HCT116 (cell line): ENCODE measurements at regions not wholly inside any gene's neighbourhood (a gene's known extent, or its start where the extent isn't known, plus 50 kb on each side); places are given as distances from the start of the nearest gene placed in this dataset.

Experiments used
- ATAC-seq: fragments of 200-7000 bp; cut with Tn5 transposase; 2 replicates; pipeline ENCODE4 v1.9.1; 2020; ENCODE audit warnings: mild to moderate bottlenecking, moderate library complexity
- BruUV-seq: library from RNA; stranded (reverse); fragments of 400-500 nt; replicated peaks from 2 replicates; lab custom pipeline; 2021; lab: Mats Ljungman, UMichigan
- CTCF ChIA-PET: fragments of 300-600 bp; sonication (Branson Sonifier 250); formaldehyde crosslinking; loops from one replicate; lab custom pipeline; 2021; ENCODE audit warnings: antibody characterized with exemption; lab: Charles Lee
- POLR2A ChIA-PET: fragments of 300-600, 350-600 bp; sonication (Branson Sonifier 250); formaldehyde crosslinking; loops from one replicate; lab custom pipeline; 2021; ENCODE audit warnings: antibody characterized with exemption; lab: Charles Lee
- RAD21 ChIA-PET, 2 experiments: fragments of 300-600 bp; sonication (Branson Sonifier 250); formaldehyde crosslinking; loops; one replicate each; lab custom pipeline; 2023; ENCODE audit warnings: low total read pairs in 2 of 2; ENCODE audit not compliant: uncharacterized antibody in 2 of 2, unreplicated experiment in 2 of 2, low non-redundant PET in 1 of 2; lab: Charles Lee
- DNase-seq: peaks from one replicate; pipeline ENCODE4 v3.0.0-alpha.2; 2010; ENCODE audit warnings: low read depth, low spot score
- H2AFZ ChIP-seq: fragments of 200-600 bp; shearing (Covaris generic), sonication (generic); 2 replicates; pipeline ENCODE4 v1.6.1; 2017; ENCODE audit warnings: low read depth, mixed run types, mixed read lengths, antibody characterized with exemption, low read length; ENCODE audit not compliant: poor library complexity, severe bottlenecking
- H3K27ac ChIP-seq: 2 replicates; pipeline ENCODE4 v1.5.1; 2012; ENCODE audit warnings: low read depth, low read length
- H3K27me3 ChIP-seq: fragments of 200-600 bp; sonication (generic); 2 replicates; pipeline ENCODE4 v1.6.1; 2016; ENCODE audit warnings: mixed run types, low read length, mixed read lengths; ENCODE audit not compliant: insufficient read depth
- H3K36me3 ChIP-seq, 2 experiments: fragments of 200-500 bp in 1 of 2; fragments of 200-600 bp in 1 of 2; sonication (Bioruptor generic) in 1 of 2; sonication (generic) in 1 of 2; 2 replicates each; pipeline versions ENCODE4 v1.5.1 to v1.6.1; 2014 to 2016; ENCODE audit warnings: low read length in 2 of 2, inconsistent platforms in 1 of 2, mixed read lengths in 1 of 2, mixed run types in 1 of 2; ENCODE audit not compliant: insufficient read depth in 2 of 2, control insufficient read depth in 1 of 2
- H3K4me1 ChIP-seq, 2 experiments: fragments of 200-600 bp in 1 of 2; sonication (generic) in 1 of 2; 2 replicates each; pipeline versions ENCODE4 v1.5.1 to v1.6.1; 2012 to 2017; ENCODE audit warnings: low read length in 2 of 2, inconsistent platforms in 1 of 2, mild to moderate bottlenecking in 1 of 2, mixed read lengths in 1 of 2, mixed run types in 1 of 2, moderate library complexity in 1 of 2; ENCODE audit not compliant: insufficient read depth in 2 of 2, control insufficient read depth in 1 of 2
- H3K4me2 ChIP-seq: fragments of 200-600 bp; sonication (generic); 2 replicates; pipeline ENCODE4 v1.6.1; 2017; ENCODE audit warnings: mixed run types, low read length, mixed read lengths
- H3K4me3 ChIP-seq, 2 experiments: fragments of 200-600 bp in 1 of 2; sonication (generic) in 1 of 2; replicated peaks in 1 of 2; 2 replicates each; pipeline ENCODE4 v1.5.1; 2011 to 2016; ENCODE audit warnings: low read length in 2 of 2, control low read depth in 1 of 2, low read depth in 1 of 2, mild to moderate bottlenecking in 1 of 2, mixed read lengths in 1 of 2, mixed run types in 1 of 2
- H3K79me2 ChIP-seq: fragments of 200-600 bp; sonication (generic); 2 replicates; pipeline ENCODE4 v1.6.1; 2017; ENCODE audit warnings: mild to moderate bottlenecking, mixed run types, low read length, moderate library complexity, mixed read lengths; ENCODE audit not compliant: insufficient read depth
- H3K9ac ChIP-seq: fragments of 200-600 bp; sonication (generic); 2 replicates; pipeline ENCODE4 v1.6.1; 2016; ENCODE audit warnings: low read length, mixed read lengths
- H3K9me2 ChIP-seq: fragments of 200-600 bp; sonication (generic), shearing (Covaris generic); 2 replicates; pipeline ENCODE4 v1.6.1; 2017; ENCODE audit warnings: mixed run types, mild to moderate bottlenecking, moderate library complexity; ENCODE audit not compliant: insufficient read depth
- H3K9me3 ChIP-seq, 2 experiments: fragments of 200-500 bp in 1 of 2; fragments of 200-600 bp in 1 of 2; sonication (Bioruptor generic) in 1 of 2; sonication (generic) in 1 of 2; 2 replicates each; pipeline ENCODE4 v1.6.1; 2014 to 2017; ENCODE audit warnings: low read length in 2 of 2, mixed read lengths in 2 of 2, inconsistent platforms in 1 of 2, low read depth in 1 of 2, mild to moderate bottlenecking in 1 of 2, mixed run types in 1 of 2, moderate library complexity in 1 of 2; ENCODE audit not compliant: control insufficient read depth in 1 of 2, insufficient read depth in 1 of 2
- H4K20me1 ChIP-seq: fragments of 200-600 bp; sonication (generic), shearing (Covaris generic); 2 replicates; pipeline ENCODE4 v1.6.1; 2017; ENCODE audit warnings: mixed run types, mild to moderate bottlenecking, moderate library complexity; ENCODE audit not compliant: insufficient read depth
- EGR1 ChIP-seq: IDR thresholded peaks from 2 replicates; pipeline ENCODE4 v1.6.1; 2012; ENCODE audit warnings: low read depth
- FOSL1 ChIP-seq: IDR thresholded peaks from 2 replicates; pipeline ENCODE4 v1.6.1; 2012; ENCODE audit warnings: low read depth
- MAX ChIP-seq: IDR thresholded peaks from 2 replicates; pipeline ENCODE4 v1.6.1; 2012
- REST ChIP-seq: IDR thresholded peaks from 2 replicates; pipeline ENCODE4 v1.6.1; 2012; ENCODE audit warnings: low read depth
- SRF ChIP-seq: IDR thresholded peaks from 2 replicates; pipeline ENCODE4 v1.6.1; 2012; ENCODE audit warnings: low read depth
- YY1 ChIP-seq: IDR thresholded peaks from 2 replicates; pipeline ENCODE4 v1.6.1; 2011; ENCODE audit warnings: low read length, low read depth, moderate library complexity, mild to moderate bottlenecking; ENCODE audit not compliant: insufficient replicate concordance; ENCODE audit errors: extremely low read depth
- ZBTB33 ChIP-seq: IDR thresholded peaks from 2 replicates; pipeline ENCODE4 v1.6.1; 2011; ENCODE audit warnings: mild to moderate bottlenecking, low read length, moderate library complexity; ENCODE audit not compliant: insufficient replicate concordance; ENCODE audit errors: extremely low read depth
- ZFX ChIP-seq: fragments of 450-650 bp; IDR thresholded peaks from 2 replicates; pipeline ENCODE4 v1.6.1; 2017
- ZNF274 ChIP-seq: fragments of 200-500 bp; sonication (Bioruptor generic); IDR thresholded peaks from 2 replicates; pipeline ENCODE4 v1.6.1; 2014; ENCODE audit warnings: mild to moderate bottlenecking, low read depth, low read length, inconsistent platforms
- intact Hi-C: fragments of 100-400 bp; cut with micrococcal nuclease; formaldehyde crosslinking; loops from 2 replicates; pipeline ENCODE4 v1.10.0; 2022

- Histone ChIP-seq H3K9me2 (no peaks in the 10 kb centered on the region), H3K4me3 (no peak overlapping the region), H3K4me2 (no peak overlapping the region), H3K9me3 (no peaks in the 10 kb centered on the region), H3K79me2 (no peaks in the 10 kb centered on the region), H2AFZ (no peak overlapping the region), H3K27me3 (no peaks in the 10 kb centered on the region), H3K9ac (no peak overlapping the region), H3K27ac (no peak overlapping the region), H3K4me1 (peaks cover 0 to 28% of the 10 kb centered on the region in 2 experiments; a peak in 2 of 4 replicates), H4K20me1 (no peaks in the 10 kb centered on the region), H3K36me3 (no peaks in the 10 kb centered on the region)
- intact Hi-C loops, result no loop called here
- no TSS peak for BruUV-seq
- RAD21 ChIA-PET, result no interaction called here
- TF ChIP-seq ZNF274, result no peak
- TF ChIP-seq ZFX, result no peak
- TF ChIP-seq ZBTB33, result no peak
- no peak for TF ChIP-seq FOSL1
- no peak for TF ChIP-seq SRF
- TF ChIP-seq EGR1, result no peak
- no peak for TF ChIP-seq REST
- no peak for TF ChIP-seq YY1
- TF ChIP-seq MAX, result no peak
- DNase-seq (no peak), ATAC-seq (no peak)
- CTCF ChIA-PET, result no interaction called here
- POLR2A ChIA-PET, result no interaction called here
These were observed 77.5 kb downstream of the DNTTIP2 start for GRCh38 chr1:93801471-93801870.
